Kidney (tissue), 13 donors: ENCODE measurements at regions not wholly inside any gene's neighbourhood (a gene's known extent, or its start where the extent isn't known, plus 50 kb on each side); places are given as distances from the start of the nearest gene placed in this dataset.

Source experiments
- DNase-seq, 5 donors: peaks; one replicate each; pipeline ENCODE4 v3.0.0-alpha.2; 2013 to 2020
- FAIRE-seq: peaks from 2 replicates; lab custom pipeline; 2012; peaks lifted over from hg19 to GRCh38; lab: Jason Lieb, UNC
- H3K27ac ChIP-seq, 2 donors: one replicate each; pipeline ENCODE4 v1.7.0; 2013; ENCODE audit warnings: low read depth in 2 of 2, low read length in 2 of 2, inconsistent platforms in 1 of 2
- H3K27me3 ChIP-seq: one replicate; pipeline ENCODE4 v1.7.1; 2013; ENCODE audit warnings: low read length, inconsistent platforms; ENCODE audit not compliant: control insufficient read depth, insufficient read depth
- H3K36me3 ChIP-seq, 3 donors: one replicate each; pipeline versions ENCODE4 v1.7.0 to v1.7.1; 2013; ENCODE audit warnings: low read length in 3 of 3, control low read depth in 1 of 3, inconsistent platforms in 1 of 3; ENCODE audit not compliant: insufficient read depth in 3 of 3, control insufficient read depth in 2 of 3
- H3K4me1 ChIP-seq, 3 donors: one replicate each; pipeline versions ENCODE4 v1.7.0 to v1.7.1; 2013; ENCODE audit warnings: low read length in 3 of 3, inconsistent platforms in 1 of 3, low read depth in 1 of 3; ENCODE audit not compliant: control insufficient read depth in 2 of 3, insufficient read depth in 2 of 3
- H3K4me3 ChIP-seq, 3 donors: one replicate each; pipeline versions ENCODE4 v1.7.0 to v1.8.1; 2013; ENCODE audit warnings: low read length in 3 of 3, control low read depth in 1 of 3, inconsistent platforms in 1 of 3
- H3K9ac ChIP-seq, 3 donors: one replicate each; pipeline versions ENCODE4 v1.7.0 to v1.7.1; 2013; ENCODE audit warnings: low read length in 3 of 3, control low read depth in 1 of 3, inconsistent platforms in 1 of 3
- H3K9me3 ChIP-seq, 3 donors: one replicate each; pipeline versions ENCODE4 v1.7.0 to v1.7.1; 2013; ENCODE audit warnings: low read length in 3 of 3, control low read depth in 1 of 3, inconsistent platforms in 1 of 3; ENCODE audit not compliant: control insufficient read depth in 2 of 3, insufficient read depth in 1 of 3
- CTCF ChIP-seq: IDR thresholded peaks from 3 replicates; pipeline ENCODE4 v1.5.1; 2012; ENCODE audit warnings: mild to moderate bottlenecking, moderate library complexity, borderline replicate concordance; ENCODE audit not compliant: insufficient read depth; ENCODE audit errors: extremely low read depth
- intact Hi-C: fragments of 100-400 bp; cut with DNase I; formaldehyde crosslinking; loops from one replicate; pipeline ENCODE4 v1.11.1; 2022
- donor health status: control.
- donor health status: control.
- donor health status: control.
- donor health status: control.
- donor health status: control.
- donor health status: DM: yes; HTN: yes; CAD: no.
- donor health status: Normal renal cell carcinoma (clear cell type).

- intact Hi-C loops: no loop called here
- TF ChIP-seq CTCF: no peak
- H3K4me3 ChIP-seq: no peak overlapping the region
- no peaks in the 10 kb centered on the region for H3K4me1 ChIP-seq
- H3K36me3 ChIP-seq: no peaks in the 10 kb centered on the region
- DNase-seq (no peak), FAIRE-seq (no peak)
- no peak overlapping the region for H3K9ac ChIP-seq
- H3K27me3 ChIP-seq: no peaks in the 10 kb centered on the region
- no peak overlapping the region for H3K27ac ChIP-seq
- peaks cover 0 to 5% (median 0%) of the 10 kb centered on the region in 3 donors for H3K9me3 ChIP-seq
Observed at GRCh38 chr3:36312351-36312750, 68.0 kb upstream of the STAC start.

- Histone ChIP-seq H3K36me3 (no peaks in the 10 kb centered on the region), H3K9ac (no peak overlapping the region), H3K9me3 (peaks cover 0 to 5% (median 0%) of the 10 kb centered on the region in 3 donors), H3K27ac (no peak overlapping the region), H3K27me3 (no peaks in the 10 kb centered on the region), H3K4me1 (peaks cover 0 to 7% (median 0%) of the 10 kb centered on the region in 3 donors), H3K4me3 (no peak overlapping the region)
- no peak for FAIRE-seq
- intact Hi-C loops: no loop called here
- TF ChIP-seq CTCF: no peak
- no peak for DNase-seq
Observed at GRCh38 chr3:36317915-36318314, 62.4 kb upstream of the STAC start.

GRCh38 chr3:36318621-36319200 lies 61.6 kb upstream of the STAC start:
- H3K4me1 ChIP-seq: peaks cover 0 to 7% (median 0%) of the 10 kb centered on the region in 3 donors
- no peak overlapping the region for H3K9ac ChIP-seq
- no peaks in the 10 kb centered on the region for H3K27me3 ChIP-seq
- H3K4me3 ChIP-seq: no peak overlapping the region
- FAIRE-seq: no peak
- TF ChIP-seq CTCF: no peak
- H3K27ac ChIP-seq: no peak overlapping the region
- H3K36me3 ChIP-seq: no peaks in the 10 kb centered on the region
- H3K9me3 ChIP-seq: peaks cover 0 to 5% (median 0%) of the 10 kb centered on the region in 3 donors
- intact Hi-C loops: no loop called here
- peak in 1 of 5 donors; percentile 7 for DNase-seq

- FAIRE-seq: no peak
Observed at GRCh38 chr3:36319680-36320079, 60.6 kb upstream of the STAC start.

More at GRCh38 chr3:36319680-36320079, 60.6 kb upstream of the STAC start:
- DNase-seq: no peak
- Histone ChIP-seq H3K27ac (no peak overlapping the region), H3K4me3 (no peak overlapping the region), H3K27me3 (no peaks in the 10 kb centered on the region), H3K4me1 (peaks cover 0 to 7% (median 0%) of the 10 kb centered on the region in 3 donors), H3K9me3 (peaks cover 0 to 5% (median 0%) of the 10 kb centered on the region in 3 donors), H3K36me3 (no peaks in the 10 kb centered on the region), H3K9ac (no peak overlapping the region)
- no peak for TF ChIP-seq CTCF
- intact Hi-C loops: no loop called here
